ENCODE measurements at regions not wholly inside any gene's neighbourhood (a gene's known extent, or its start where the extent isn't known, plus 50 kb on each side); places are given as distances from the start of the nearest gene placed in this dataset.

DNA sequence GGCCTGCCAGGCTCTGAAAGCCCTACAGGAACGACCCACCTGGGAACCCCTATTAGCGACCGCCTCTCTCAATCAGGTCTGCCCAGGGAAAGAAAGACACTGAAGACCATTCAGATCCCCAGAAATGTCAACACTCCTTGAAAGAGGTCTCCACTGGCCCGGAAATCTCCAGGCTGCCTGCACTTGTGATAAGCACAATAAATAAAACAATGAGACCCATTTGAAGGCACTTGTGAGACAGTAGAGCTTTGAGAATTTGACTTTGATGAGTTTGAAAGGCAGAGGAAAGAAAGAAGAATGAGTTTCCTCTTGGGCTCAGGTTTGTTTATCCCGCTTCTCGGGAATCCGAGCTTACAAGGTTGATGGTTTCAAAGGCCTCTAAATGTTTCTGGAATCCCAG, 416.3 kb downstream of the BUD13 start:
- peaks cover 39% of the 10 kb centered on the region for H3K27me3 Mint-ChIP-seq (ENCODE audit: low read depth)
- no peak for DNase-seq (ENCODE audit: low spot score in 2 of 2, unreplicated experiment in 2 of 2)
- no peaks in the 10 kb centered on the region for H3K9me3 Mint-ChIP-seq
- no peak overlapping the region for H3K27ac Mint-ChIP-seq
- no peaks in the 10 kb centered on the region for H3K36me3 Mint-ChIP-seq
- peaks cover 8% of the 10 kb centered on the region for H3K4me1 Mint-ChIP-seq
- TF ChIP-seq CTCF (IDR thresholded peaks at IDR 0.05; ENCODE audit: unreplicated experiment) = no peak
- no peak overlapping the region for H3K4me3 Mint-ChIP-seq

GRCh38 chr11:116355104-116355503, 417.7 kb downstream of the BUD13 start:
- no peaks in the 10 kb centered on the region for H3K9me3 Mint-ChIP-seq
- H3K36me3 Mint-ChIP-seq = no peaks in the 10 kb centered on the region
- no peak for DNase-seq (ENCODE audit: low spot score in 2 of 2, unreplicated experiment in 2 of 2)
- H3K4me1 Mint-ChIP-seq = peaks cover 8% of the 10 kb centered on the region
- H3K4me3 Mint-ChIP-seq = no peak overlapping the region
- no peak for TF ChIP-seq CTCF (IDR thresholded peaks at IDR 0.05; ENCODE audit: unreplicated experiment)
- no peak overlapping the region for H3K27ac Mint-ChIP-seq
- peaks cover 27% of the 10 kb centered on the region for H3K27me3 Mint-ChIP-seq (ENCODE audit: low read depth)

DNA sequence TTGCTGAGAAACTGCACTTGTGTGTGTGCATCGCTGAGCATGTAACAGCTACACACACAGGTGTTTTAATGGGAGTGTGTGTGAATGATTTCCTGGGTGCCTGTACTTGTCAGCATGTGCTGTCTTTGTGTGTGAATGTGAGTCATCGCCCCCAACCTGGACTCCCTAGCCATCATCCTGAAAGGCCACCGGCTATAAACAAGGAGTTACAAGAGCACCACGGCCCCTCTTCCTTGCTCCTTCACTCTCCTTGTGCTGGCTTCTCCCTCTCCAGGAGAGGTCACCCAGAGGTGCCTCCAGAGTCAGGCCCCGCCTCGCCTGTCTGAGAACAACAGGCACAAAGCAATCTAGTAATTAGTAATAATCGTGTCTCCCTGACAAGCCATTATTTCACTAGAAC, 419.2 kb downstream of the BUD13 start:
- H3K27ac Mint-ChIP-seq = no peak overlapping the region
- no peaks in the 10 kb centered on the region for H3K9me3 Mint-ChIP-seq
- H3K36me3 Mint-ChIP-seq = no peaks in the 10 kb centered on the region
- no peak for TF ChIP-seq CTCF (IDR thresholded peaks at IDR 0.05; ENCODE audit: unreplicated experiment)
- DNase-seq (ENCODE audit: low spot score in 2 of 2, unreplicated experiment in 2 of 2) = no peak
- H3K4me1 Mint-ChIP-seq = peaks cover 8% of the 10 kb centered on the region
- H3K4me3 Mint-ChIP-seq = no peak overlapping the region
- H3K27me3 Mint-ChIP-seq (ENCODE audit: low read depth) = peaks cover 22% of the 10 kb centered on the region

DNA sequence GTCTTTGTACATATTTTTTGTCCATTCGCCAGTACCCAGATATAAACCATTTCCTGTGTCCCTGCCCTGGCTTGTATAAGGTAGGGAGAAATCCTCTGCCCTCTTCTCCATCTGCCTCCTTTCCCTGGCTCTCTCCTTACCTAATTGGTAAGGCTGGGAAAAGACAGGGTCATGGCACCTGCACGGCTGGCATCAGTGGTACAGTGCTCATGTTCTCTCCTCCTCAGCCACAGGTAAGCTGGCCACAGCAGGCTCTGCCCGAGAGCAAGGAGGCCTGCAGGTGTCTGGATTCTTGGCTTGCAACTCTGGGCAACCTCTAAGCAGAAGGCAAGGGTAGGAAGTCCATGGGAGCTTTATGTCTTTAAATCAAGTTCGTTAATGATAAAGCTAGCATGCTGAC, 419.9 kb downstream of the BUD13 start:
- peaks cover 8% of the 10 kb centered on the region for H3K4me1 Mint-ChIP-seq
- H3K9me3 Mint-ChIP-seq = peaks cover 3% of the 10 kb centered on the region
- H3K27me3 Mint-ChIP-seq (ENCODE audit: low read depth) = peaks cover 19% of the 10 kb centered on the region
- no peak for DNase-seq (ENCODE audit: low spot score in 2 of 2, unreplicated experiment in 2 of 2)
- H3K36me3 Mint-ChIP-seq = no peaks in the 10 kb centered on the region
- no peak overlapping the region for H3K4me3 Mint-ChIP-seq
- TF ChIP-seq CTCF (IDR thresholded peaks at IDR 0.05; ENCODE audit: unreplicated experiment) = no peak
- H3K27ac Mint-ChIP-seq = no peak overlapping the region

GRCh38 chr11:116348226-116348625, 424.6 kb downstream of the BUD13 start:
- H3K4me3 Mint-ChIP-seq = no peak overlapping the region
- H3K36me3 Mint-ChIP-seq = no peaks in the 10 kb centered on the region
- H3K27ac Mint-ChIP-seq = no peak overlapping the region
- H3K9me3 Mint-ChIP-seq = peaks cover 3% of the 10 kb centered on the region
- DNase-seq (ENCODE audit: low spot score in 2 of 2, unreplicated experiment in 2 of 2) = no peak
- H3K27me3 Mint-ChIP-seq (ENCODE audit: low read depth) = peaks cover 15% of the 10 kb centered on the region
- H3K4me1 Mint-ChIP-seq = no peaks in the 10 kb centered on the region
- TF ChIP-seq CTCF (IDR thresholded peaks at IDR 0.05; ENCODE audit: unreplicated experiment) = no peak

- TF ChIP-seq CTCF (IDR thresholded peaks at IDR 0.05; ENCODE audit: unreplicated experiment) = no peak
- no peak for DNase-seq (ENCODE audit: low spot score in 2 of 2, unreplicated experiment in 2 of 2)
- H3K27me3 Mint-ChIP-seq (ENCODE audit: low read depth) = peaks cover 19% of the 10 kb centered on the region
- no peaks in the 10 kb centered on the region for H3K36me3 Mint-ChIP-seq
- no peak overlapping the region for H3K4me3 Mint-ChIP-seq
- no peaks in the 10 kb centered on the region for H3K4me1 Mint-ChIP-seq
- H3K9me3 Mint-ChIP-seq = peaks cover 3% of the 10 kb centered on the region
- no peak overlapping the region for H3K27ac Mint-ChIP-seq
Observed at GRCh38 chr11:116345575-116345974, 427.2 kb downstream of the BUD13 start.

Measured in mesothelial cell of epicardium (in vitro differentiated cells).